CD14-positive monocyte (primary cell): ENCODE measurements at regions not wholly inside any gene's neighbourhood (a gene's known extent, or its start where the extent isn't known, plus 50 kb on each side); places are given as distances from the start of the nearest gene placed in this dataset.

Experiments
- DNase-seq, 3 donors: peaks; one replicate each; pipeline ENCODE4 v3.0.0-alpha.2; 2011 to 2022
- H2AFZ ChIP-seq: 2 replicates; pipeline ENCODE4 v1.6.0; 2012; ENCODE audit warnings: mild to moderate bottlenecking, low read depth, low read length, inconsistent platforms; ENCODE audit not compliant: insufficient read depth, poor library complexity, severe bottlenecking
- H3K27ac ChIP-seq, 2 donors: 1 replicate in 1 of 2; 2 replicates in 1 of 2; pipeline ENCODE4 v1.5.1; 2012 to 2013; ENCODE audit warnings: low read length in 2 of 2, control low read depth in 1 of 2, inconsistent platforms in 1 of 2, low read depth in 1 of 2, mild to moderate bottlenecking in 1 of 2
- H3K27me3 ChIP-seq, 2 donors: one replicate each; pipeline versions ENCODE4 v1.6.0 to v1.6.1; 2011 to 2013; ENCODE audit warnings: low read length in 2 of 2; ENCODE audit not compliant: control insufficient read depth in 2 of 2, insufficient read depth in 2 of 2
- H3K36me3 ChIP-seq, 2 donors: replicated peaks in 1 of 2; 1 replicate in 1 of 2; 2 replicates in 1 of 2; pipeline versions ENCODE4 v1.5.1 to v1.6.1; 2012 to 2013; ENCODE audit warnings: low read length in 2 of 2, control low read depth in 1 of 2, inconsistent platforms in 1 of 2, mild to moderate bottlenecking in 1 of 2; ENCODE audit not compliant: insufficient read depth in 2 of 2, control insufficient read depth in 1 of 2
- H3K4me1 ChIP-seq, 2 donors: 1 replicate in 1 of 2; 2 replicates in 1 of 2; pipeline versions ENCODE4 v1.5.1 to v1.6.1; 2012 to 2013; ENCODE audit warnings: low read length in 2 of 2, control low read depth in 1 of 2, inconsistent platforms in 1 of 2, mild to moderate bottlenecking in 1 of 2, moderate library complexity in 1 of 2; ENCODE audit not compliant: insufficient read depth in 2 of 2, control insufficient read depth in 1 of 2
- H3K4me2 ChIP-seq: replicated peaks from 2 replicates; pipeline ENCODE3; 2012; ENCODE audit warnings: low read length, moderate library complexity, mild to moderate bottlenecking; ENCODE audit not compliant: poor library complexity, severe bottlenecking; ENCODE audit errors: extremely low read depth
- H3K4me3 ChIP-seq, 3 experiments: fragments of 200-600 bp in 1 of 3; sonication (generic) in 1 of 3; replicated peaks in 1 of 3; 1 replicate in 2 of 3; 2 replicates in 1 of 3; pipeline ENCODE4 v1.5.1; 2011 to 2013; ENCODE audit warnings: low read length in 3 of 3, mild to moderate bottlenecking in 3 of 3, control low read depth in 2 of 3, low read depth in 2 of 3, inconsistent platforms in 1 of 3, moderate library complexity in 1 of 3
- H3K79me2 ChIP-seq: 2 replicates; pipeline ENCODE4 v1.6.0; 2012; ENCODE audit warnings: mild to moderate bottlenecking, control low read depth, inconsistent platforms, low read length, moderate library complexity; ENCODE audit not compliant: insufficient read depth
- H3K9ac ChIP-seq: 2 replicates; pipeline ENCODE4 v1.6.0; 2017; ENCODE audit warnings: low read length, mild to moderate bottlenecking; ENCODE audit not compliant: insufficient read depth, poor library complexity, severe bottlenecking
- H3K9me3 ChIP-seq, 2 donors: replicated peaks in 1 of 2; 1 replicate in 1 of 2; 2 replicates in 1 of 2; pipeline versions ENCODE4 v1.5.1 to v1.6.1; 2012 to 2013; ENCODE audit warnings: low read length in 2 of 2, control low read depth in 1 of 2; ENCODE audit not compliant: control insufficient read depth in 1 of 2, insufficient read depth in 1 of 2
- H4K20me1 ChIP-seq: 2 replicates; pipeline ENCODE4 v1.6.0; 2012; ENCODE audit warnings: mild to moderate bottlenecking, low read length, control low read depth, moderate library complexity; ENCODE audit not compliant: insufficient read depth
- H3K27ac Mint-ChIP-seq, 7 donors: one replicate each; pipeline ENCODE4 v1.8.0; 2020; ENCODE audit warnings: mild to moderate bottlenecking in 7 of 7, mixed read lengths in 7 of 7, moderate library complexity in 6 of 7, inconsistent platforms in 2 of 7
- H3K27me3 Mint-ChIP-seq, 3 donors: one replicate each; pipeline ENCODE4 v1.8.0; 2021 to 2022; ENCODE audit warnings: low read depth in 3 of 3, mild to moderate bottlenecking in 3 of 3, mixed read lengths in 3 of 3, moderate library complexity in 3 of 3, inconsistent platforms in 1 of 3
- H3K36me3 Mint-ChIP-seq, 2 donors: one replicate each; pipeline ENCODE4 v1.8.0; 2020; ENCODE audit warnings: mixed read lengths in 2 of 2, inconsistent platforms in 1 of 2, mild to moderate bottlenecking in 1 of 2
- H3K4me1 Mint-ChIP-seq: one replicate; pipeline ENCODE4 v1.8.0; 2020; ENCODE audit warnings: mild to moderate bottlenecking, mixed read lengths
- H3K4me3 Mint-ChIP-seq, 2 donors: one replicate each; pipeline ENCODE4 v1.8.0; 2020; ENCODE audit warnings: mild to moderate bottlenecking in 2 of 2, mixed read lengths in 2 of 2, moderate library complexity in 1 of 2
- H3K9me3 Mint-ChIP-seq, 7 donors: one replicate each; pipeline ENCODE4 v1.8.0; 2020 to 2022; ENCODE audit warnings: mixed read lengths in 7 of 7, mild to moderate bottlenecking in 6 of 7, moderate library complexity in 6 of 7, inconsistent platforms in 2 of 7
- CTCF ChIP-seq: fragments of 200-600 bp; IDR thresholded peaks from one replicate; pipeline ENCODE4 v1.8.0; 2022; ENCODE audit warnings: antibody characterized with exemption, mild to moderate bottlenecking
- WGBS: methylation state at CpG from one replicate; pipeline ENCODE4 v1.1.5; 2013; ENCODE audit warnings: missing lambda C conversion rate; ENCODE audit not compliant: insufficient coverage; 5-methylcytosine and 5-hydroxymethylcytosine counted together
- intact Hi-C, 2 donors: fragments of 100-400 bp; cut with micrococcal nuclease; formaldehyde crosslinking; loops; one replicate each; pipeline versions ENCODE4 v1.15.0 to v1.15.1; 2023

GRCh38 chr2:17115042-17115441, 403.2 kb downstream of the RAD51AP2 start:
- no peak overlapping the region for H3K4me3 Mint-ChIP-seq
- Histone ChIP-seq H3K9me3 (no peaks in the 10 kb centered on the region), H3K4me2 (no peak overlapping the region), H4K20me1 (no peaks in the 10 kb centered on the region), H3K4me1 (no peaks in the 10 kb centered on the region), H2AFZ (no peak overlapping the region), H3K36me3 (no peaks in the 10 kb centered on the region), H3K27me3 (no peaks in the 10 kb centered on the region), H3K79me2 (no peaks in the 10 kb centered on the region), H3K27ac (no peak overlapping the region), H3K4me3 (no peak overlapping the region), H3K9ac (no peak overlapping the region)
- no peaks in the 10 kb centered on the region for H3K36me3 Mint-ChIP-seq
- intact Hi-C loops: no loop called here
- DNase-seq: no peak
- TF ChIP-seq CTCF: no peak
- no CpG with 5 or more reads among the region's 2 CpGs for WGBS
- H3K9me3 Mint-ChIP-seq: peaks cover 0 to 4% (median 0%) of the 10 kb centered on the region in 7 donors
- H3K27me3 Mint-ChIP-seq: no peaks in the 10 kb centered on the region
- no peak overlapping the region for H3K27ac Mint-ChIP-seq
- H3K4me1 Mint-ChIP-seq: no peaks in the 10 kb centered on the region

GRCh38 chr2:17107871-17108270, 410.4 kb downstream of the RAD51AP2 start:
- no peak overlapping the region for H3K4me3 ChIP-seq
- H3K9ac ChIP-seq: no peak overlapping the region
- H3K79me2 ChIP-seq: no peaks in the 10 kb centered on the region
- no peaks in the 10 kb centered on the region for H3K9me3 ChIP-seq
- no peak for TF ChIP-seq CTCF
- no peak overlapping the region for H2AFZ ChIP-seq
- no peaks in the 10 kb centered on the region for H3K4me1 Mint-ChIP-seq
- whole genome bisulfite sequencing: 79% methylated on average over 2 of the region's 2 CpGs
- no peak overlapping the region for H3K27ac Mint-ChIP-seq
- H3K27me3 ChIP-seq: no peaks in the 10 kb centered on the region
- H3K27ac ChIP-seq: no peak overlapping the region
- DNase-seq: no peak
- peaks cover 2 to 4% (median 3%) of the 10 kb centered on the region in 3 donors for H3K27me3 Mint-ChIP-seq
- no peaks in the 10 kb centered on the region for H3K36me3 Mint-ChIP-seq
- no peak overlapping the region for H3K4me2 ChIP-seq
- no peaks in the 10 kb centered on the region for H3K36me3 ChIP-seq
- H3K4me1 ChIP-seq: no peaks in the 10 kb centered on the region
- H4K20me1 ChIP-seq: no peaks in the 10 kb centered on the region
- intact Hi-C loops: no loop called here
- H3K4me3 Mint-ChIP-seq: no peak overlapping the region
- peaks cover 0 to 2% (median 0%) of the 10 kb centered on the region in 7 donors for H3K9me3 Mint-ChIP-seq
